ENCODE measurements at regions not wholly inside any gene's neighbourhood (a gene's known extent, or its start where the extent isn't known, plus 50 kb on each side); places are given as distances from the start of the nearest gene placed in this dataset.

DNA sequence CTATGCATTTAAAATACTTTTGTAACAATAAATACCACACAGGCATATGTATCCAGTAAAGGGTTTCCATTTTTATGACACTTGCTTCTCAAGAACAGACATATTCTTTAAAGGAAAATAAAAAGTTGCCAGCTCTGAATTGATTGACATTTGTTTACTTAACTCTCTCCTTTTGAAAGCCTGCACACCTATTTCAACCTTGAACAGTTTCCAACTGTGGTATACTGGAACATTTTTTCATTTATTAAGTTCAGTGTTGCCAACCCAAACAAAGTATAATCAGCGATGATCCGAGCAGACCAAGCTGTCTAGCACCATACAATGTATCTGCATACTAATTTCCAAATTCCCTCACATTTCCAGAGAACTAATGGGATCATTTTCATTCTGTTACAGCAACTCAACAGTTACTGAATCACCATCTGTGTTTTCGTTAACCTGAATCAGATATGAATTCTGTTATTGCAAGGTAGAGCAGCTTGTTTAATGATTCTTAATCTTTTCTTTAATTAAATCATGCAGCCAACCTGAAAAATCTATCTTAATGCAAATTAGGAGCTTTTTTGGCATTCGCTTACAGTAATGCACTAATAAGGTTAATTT, 725.5 kb upstream of the ZEB2 start:
- Histone ChIP-seq H3K36me3 (ENCODE audit: insufficient read depth, low read length) (no peaks in the 10 kb centered on the region), H3K4me1 (ENCODE audit: insufficient read depth, low read length) (no peaks in the 10 kb centered on the region), H3K9ac (ENCODE audit: low read depth, low read length) (no peak overlapping the region), H3K9me3 (ENCODE audit: control insufficient read depth, insufficient read depth, low read length) (no peaks in the 10 kb centered on the region)

DNA sequence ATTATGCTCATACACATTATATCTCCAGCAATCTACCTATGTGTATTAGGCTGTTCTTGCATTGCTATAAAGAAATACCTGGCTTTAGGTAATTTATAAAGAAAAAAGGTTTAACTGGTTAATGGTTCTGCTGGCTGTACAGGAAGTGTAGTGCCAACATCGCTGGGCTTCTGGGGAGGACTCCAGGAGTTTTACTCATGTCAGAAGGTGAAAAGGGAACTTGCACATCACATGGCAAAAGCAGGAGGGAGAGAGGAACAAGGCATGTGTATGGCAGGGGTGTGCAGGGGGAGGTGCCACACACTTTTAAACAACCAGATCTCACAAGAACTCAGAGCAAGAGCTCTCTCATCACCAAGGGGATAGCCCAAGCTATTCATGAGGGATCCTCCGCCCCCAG, 715.4 kb upstream of the ZEB2 start:
- Histone ChIP-seq H3K9ac (ENCODE audit: low read depth, low read length) (no peak overlapping the region), H3K4me1 (ENCODE audit: insufficient read depth, low read length) (no peaks in the 10 kb centered on the region; the same call in 1 of the 2 replicates), H3K36me3 (ENCODE audit: insufficient read depth, low read length) (no peaks in the 10 kb centered on the region), H3K9me3 (ENCODE audit: control insufficient read depth, insufficient read depth, low read length) (no peaks in the 10 kb centered on the region)

DNA sequence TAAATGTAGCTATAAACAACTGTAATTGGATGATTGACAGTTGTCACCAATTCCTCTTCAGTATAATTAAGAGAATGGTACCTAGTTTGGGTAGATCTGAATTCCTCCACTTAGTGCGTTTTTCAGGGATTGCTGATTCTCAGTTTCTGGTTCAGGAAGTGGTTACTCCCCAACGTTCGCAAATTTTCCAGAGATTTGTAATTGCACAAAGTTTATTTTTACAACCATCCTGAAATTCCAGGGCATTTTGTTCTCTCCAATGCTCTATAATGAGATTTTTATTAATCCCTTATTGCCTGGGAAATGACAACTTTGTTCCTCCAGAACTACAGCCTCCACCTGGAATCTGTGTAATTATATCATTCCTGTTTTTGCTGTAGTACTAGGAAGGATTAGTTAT, 710.6 kb upstream of the ZEB2 start:
- no peaks in the 10 kb centered on the region for H3K36me3 ChIP-seq (ENCODE audit: insufficient read depth, low read length)
- H3K4me1 ChIP-seq (ENCODE audit: insufficient read depth, low read length), result no peaks in the 10 kb centered on the region; the same call in 1 of the 2 replicates
- H3K9ac ChIP-seq (ENCODE audit: low read depth, low read length), result no peak overlapping the region
- no peaks in the 10 kb centered on the region for H3K9me3 ChIP-seq (ENCODE audit: control insufficient read depth, insufficient read depth, low read length)

DNA sequence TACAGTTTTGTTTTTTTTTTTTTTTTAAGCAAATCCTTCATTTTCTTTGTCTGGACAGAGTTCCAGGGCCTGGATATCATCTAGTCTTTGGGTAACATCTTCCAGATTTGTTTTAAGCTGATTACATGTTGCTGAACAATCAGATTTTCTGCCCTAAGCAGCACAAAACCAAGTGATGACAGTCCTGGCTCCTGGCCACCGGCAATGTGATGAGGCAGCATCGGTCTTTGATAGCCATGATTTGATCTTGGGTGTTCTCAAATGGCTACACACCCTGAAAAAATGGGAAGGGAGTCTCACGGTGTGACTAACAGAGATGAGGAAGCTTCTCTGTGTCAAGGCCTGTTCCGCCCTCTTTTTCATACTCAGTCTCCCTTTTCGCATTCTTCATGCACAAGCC, 708.6 kb upstream of the ZEB2 start:
- no peaks in the 10 kb centered on the region for H3K4me1 ChIP-seq (ENCODE audit: insufficient read depth, low read length)
- no peak overlapping the region for H3K9ac ChIP-seq (ENCODE audit: low read depth, low read length)
- no peaks in the 10 kb centered on the region for H3K36me3 ChIP-seq (ENCODE audit: insufficient read depth, low read length)
- H3K9me3 ChIP-seq (ENCODE audit: control insufficient read depth, insufficient read depth, low read length), result no peaks in the 10 kb centered on the region

DNA sequence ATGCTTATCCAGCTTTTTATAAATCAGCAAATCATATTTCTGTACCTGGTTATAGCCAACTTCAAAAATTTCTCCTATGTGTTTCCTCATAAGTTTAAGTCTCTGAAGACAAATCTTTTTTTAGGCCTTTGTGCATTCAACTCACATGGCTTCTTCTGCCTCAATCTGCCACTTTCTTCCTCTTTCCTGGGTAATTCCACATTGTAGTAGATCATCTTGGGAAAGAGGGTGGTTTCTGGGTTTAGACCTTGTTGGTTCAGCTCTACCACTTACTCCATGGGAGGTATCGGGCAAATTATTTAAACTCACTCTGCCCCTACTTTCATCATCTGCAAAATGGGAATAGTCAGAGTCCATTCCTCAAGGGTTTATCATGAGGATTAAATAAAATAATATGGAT, 707.0 kb upstream of the ZEB2 start:
- H3K4me1 ChIP-seq (ENCODE audit: insufficient read depth, low read length), result no peaks in the 10 kb centered on the region
- H3K9ac ChIP-seq (ENCODE audit: low read depth, low read length), result no peak overlapping the region
- H3K9me3 ChIP-seq (ENCODE audit: control insufficient read depth, insufficient read depth, low read length), result no peaks in the 10 kb centered on the region
- no peaks in the 10 kb centered on the region for H3K36me3 ChIP-seq (ENCODE audit: insufficient read depth, low read length)

DNA sequence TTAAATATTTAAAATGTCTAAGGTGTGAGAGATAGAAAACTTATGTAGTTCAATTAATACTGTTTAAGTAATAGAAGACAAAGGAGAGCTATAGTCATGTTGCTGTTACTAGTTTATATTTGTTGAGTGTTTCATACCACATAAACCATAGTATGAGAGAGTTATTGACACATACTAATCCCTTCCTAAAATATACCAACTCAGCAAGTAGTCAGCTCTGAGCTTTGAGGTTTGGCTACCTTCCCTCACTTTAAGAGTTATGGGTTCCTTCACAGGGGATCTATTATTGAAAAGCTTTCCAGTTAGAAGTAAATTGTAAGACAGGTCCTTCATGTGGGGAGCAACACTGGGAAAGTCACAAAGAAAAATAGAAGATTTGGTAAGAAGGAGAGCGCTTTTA, 701.6 kb upstream of the ZEB2 start:
- Histone ChIP-seq H3K4me1 (ENCODE audit: insufficient read depth, low read length) (no peaks in the 10 kb centered on the region), H3K36me3 (ENCODE audit: insufficient read depth, low read length) (no peaks in the 10 kb centered on the region), H3K9me3 (ENCODE audit: control insufficient read depth, insufficient read depth, low read length) (no peaks in the 10 kb centered on the region), H3K9ac (ENCODE audit: low read depth, low read length) (no peak overlapping the region)

DNA sequence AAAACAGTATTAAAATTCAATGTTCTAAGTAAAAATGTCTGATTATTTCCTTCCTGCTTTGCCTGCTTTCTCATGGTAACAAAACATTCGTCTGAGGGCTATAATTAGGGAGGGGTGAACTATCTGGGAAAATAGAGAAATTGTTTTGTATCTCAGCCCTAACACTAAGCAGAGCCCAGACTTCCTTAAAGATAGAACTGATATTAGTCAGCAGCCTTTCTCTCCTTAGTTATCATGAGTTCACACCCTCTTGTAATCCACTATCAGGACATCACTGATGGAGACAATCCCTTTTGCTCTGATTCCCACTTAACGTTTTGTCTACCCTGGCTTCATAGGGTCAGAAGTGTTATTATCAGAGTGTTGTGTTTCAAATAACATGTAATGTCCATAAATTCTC, 701.1 kb upstream of the ZEB2 start:
- H3K36me3 ChIP-seq (ENCODE audit: insufficient read depth, low read length), result no peaks in the 10 kb centered on the region
- H3K9me3 ChIP-seq (ENCODE audit: control insufficient read depth, insufficient read depth, low read length), result no peaks in the 10 kb centered on the region
- no peak overlapping the region for H3K9ac ChIP-seq (ENCODE audit: low read depth, low read length)
- no peaks in the 10 kb centered on the region for H3K4me1 ChIP-seq (ENCODE audit: insufficient read depth, low read length)

DNA sequence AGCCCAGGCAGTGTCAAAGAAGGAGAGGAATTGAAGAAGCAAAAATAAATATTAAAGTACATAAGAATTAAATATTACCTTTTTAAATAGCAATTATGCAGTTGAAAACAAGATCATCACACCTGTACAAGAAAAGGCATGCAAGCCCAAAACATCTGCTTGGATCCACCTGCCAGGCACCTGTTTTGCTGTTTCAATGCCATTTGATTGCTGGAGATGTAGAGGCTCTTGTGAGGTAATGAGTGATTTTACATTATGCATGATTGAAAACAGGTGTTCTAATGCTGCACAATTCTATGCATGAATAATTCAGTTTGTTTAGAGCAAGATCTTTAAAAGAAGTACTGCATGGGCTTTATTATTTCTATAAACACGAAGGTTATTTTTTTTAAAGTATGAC, 700.6 kb upstream of the ZEB2 start:
- Histone ChIP-seq H3K9ac (ENCODE audit: low read depth, low read length) (no peak overlapping the region), H3K9me3 (ENCODE audit: control insufficient read depth, insufficient read depth, low read length) (no peaks in the 10 kb centered on the region), H3K36me3 (ENCODE audit: insufficient read depth, low read length) (no peaks in the 10 kb centered on the region), H3K4me1 (ENCODE audit: insufficient read depth, low read length) (no peaks in the 10 kb centered on the region)

DNA sequence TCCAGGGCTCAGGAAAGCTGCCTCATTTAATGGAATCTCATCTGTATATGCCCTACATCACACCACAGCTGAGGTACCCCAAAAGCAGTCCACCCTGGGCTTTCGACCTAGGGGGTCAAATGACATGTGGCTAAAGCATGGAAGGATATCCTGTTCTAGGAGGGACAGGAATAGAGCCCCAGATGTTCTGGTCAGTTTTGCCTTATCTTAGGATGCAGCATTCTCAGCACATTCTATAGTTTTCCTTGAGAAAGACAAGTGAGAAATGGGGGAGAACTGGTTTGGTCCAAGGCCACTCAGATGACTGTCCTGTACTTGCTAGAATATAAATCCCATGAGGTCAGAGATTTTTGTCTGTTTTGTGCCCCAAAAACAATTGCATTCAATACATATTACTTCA, 688.0 kb upstream of the ZEB2 start:
- no peaks in the 10 kb centered on the region for H3K36me3 ChIP-seq (ENCODE audit: insufficient read depth, low read length)
- H3K4me1 ChIP-seq (ENCODE audit: insufficient read depth, low read length), result no peaks in the 10 kb centered on the region
- H3K9me3 ChIP-seq (ENCODE audit: control insufficient read depth, insufficient read depth, low read length), result no peaks in the 10 kb centered on the region
- no peak overlapping the region for H3K9ac ChIP-seq (ENCODE audit: low read depth, low read length)

DNA sequence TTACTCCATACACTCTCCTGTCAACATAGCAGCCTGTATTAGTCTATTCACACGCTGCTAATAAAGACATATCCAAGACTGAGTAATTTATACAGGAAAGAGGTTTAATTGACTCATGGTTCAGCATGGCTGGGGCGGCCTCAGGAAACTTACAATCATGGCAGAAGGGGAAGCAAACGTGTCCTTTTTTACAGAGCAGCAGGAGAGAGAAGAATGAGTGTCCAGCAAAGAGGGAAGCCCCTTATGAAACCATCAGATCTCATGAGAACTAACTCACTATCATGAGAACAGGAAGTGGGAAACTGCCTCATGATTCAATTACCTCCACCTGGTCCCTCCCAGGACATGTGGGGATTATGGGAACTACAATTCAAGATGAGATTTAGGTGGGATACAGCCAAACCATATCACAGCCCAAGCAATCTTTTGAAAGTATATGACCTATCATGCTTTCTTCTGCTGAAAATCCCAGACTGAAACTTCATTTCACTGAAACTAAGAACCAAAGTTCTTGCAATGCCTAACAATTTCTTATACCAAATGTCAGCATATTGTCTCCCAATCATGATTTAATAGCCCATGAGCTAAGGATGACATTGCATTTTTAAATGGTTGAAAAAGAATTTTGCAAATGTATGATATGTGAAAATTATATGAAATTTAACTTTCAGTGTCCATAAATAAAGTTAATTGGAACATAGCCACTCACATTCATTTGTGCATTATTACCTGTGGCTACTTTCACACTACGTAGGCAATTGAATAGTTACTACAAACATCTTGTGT, 686.8 kb upstream of the ZEB2 start:
- no peaks in the 10 kb centered on the region for H3K9me3 ChIP-seq (ENCODE audit: control insufficient read depth, insufficient read depth, low read length)
- H3K9ac ChIP-seq (ENCODE audit: low read depth, low read length), result no peak overlapping the region
- H3K4me1 ChIP-seq (ENCODE audit: insufficient read depth, low read length), result no peaks in the 10 kb centered on the region
- no peaks in the 10 kb centered on the region for H3K36me3 ChIP-seq (ENCODE audit: insufficient read depth, low read length)

DNA sequence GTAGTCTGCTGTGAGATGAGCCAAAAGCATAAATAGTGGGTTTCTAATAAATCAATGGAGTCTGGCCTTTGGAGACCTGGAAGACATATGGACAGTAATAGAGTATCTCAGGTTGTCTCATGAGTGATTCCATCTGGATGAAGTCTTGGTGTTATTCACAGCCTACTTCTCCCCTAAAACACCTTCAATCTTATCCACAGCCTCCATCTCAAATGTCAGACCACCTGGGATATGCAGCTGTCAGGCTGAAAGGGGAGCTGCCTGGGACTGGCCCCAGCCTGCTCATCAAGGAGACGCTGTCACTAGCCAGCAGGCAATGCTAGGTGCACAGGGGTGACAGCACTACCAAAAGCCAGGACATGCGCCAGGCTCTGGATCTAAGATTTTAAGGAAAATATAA, 684.0 kb upstream of the ZEB2 start:
- no peak overlapping the region for H3K9ac ChIP-seq (ENCODE audit: low read depth, low read length)
- no peaks in the 10 kb centered on the region; the same call in 1 of the 2 replicates for H3K4me1 ChIP-seq (ENCODE audit: insufficient read depth, low read length)
- H3K9me3 ChIP-seq (ENCODE audit: control insufficient read depth, insufficient read depth, low read length), result no peaks in the 10 kb centered on the region
- no peaks in the 10 kb centered on the region for H3K36me3 ChIP-seq (ENCODE audit: insufficient read depth, low read length)

DNA sequence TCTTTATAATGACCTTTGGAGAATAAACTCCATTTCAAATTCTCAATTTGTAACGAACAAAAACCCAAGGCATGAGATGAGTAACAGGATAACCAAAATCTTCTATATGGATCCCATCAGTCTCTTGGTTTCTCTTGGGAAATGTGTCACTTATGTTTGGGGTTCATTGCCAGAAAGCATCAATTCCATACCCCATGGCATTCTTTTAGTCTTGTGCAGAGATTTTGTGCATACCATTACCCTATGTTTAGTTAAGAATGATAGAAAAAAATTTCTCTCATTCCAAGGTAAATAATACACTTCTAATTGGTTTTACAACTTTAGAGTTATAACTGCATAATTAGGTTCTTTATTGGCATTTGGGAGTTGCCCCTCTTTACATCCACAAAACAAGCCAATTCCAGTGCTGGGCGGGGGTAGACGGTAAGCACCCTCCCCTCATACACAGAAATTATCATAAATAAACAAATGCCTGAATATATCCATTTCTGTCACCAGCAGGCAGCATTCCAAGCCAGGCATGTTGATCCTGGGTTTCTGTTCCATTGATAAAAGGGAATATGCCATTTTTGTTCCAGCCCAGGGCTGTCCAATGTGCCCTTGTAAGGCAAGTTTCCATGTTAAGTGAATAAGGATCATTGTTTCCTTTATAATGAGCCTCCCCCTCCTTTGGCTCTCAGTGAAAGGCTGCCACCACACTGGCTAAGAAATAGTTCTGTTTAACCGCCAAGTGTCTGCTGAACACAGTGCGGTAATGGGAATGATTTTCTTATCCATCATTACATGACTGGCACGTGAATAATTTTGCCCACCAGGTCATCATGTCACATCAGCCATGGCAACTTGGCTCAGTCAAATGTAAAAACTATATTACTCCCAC, 680.1 kb upstream of the ZEB2 start:
- Histone ChIP-seq H3K4me1 (ENCODE audit: insufficient read depth, low read length) (peaks cover 6% of the 10 kb centered on the region; the same call in 1 of the 2 replicates), H3K9me3 (ENCODE audit: control insufficient read depth, insufficient read depth, low read length) (no peaks in the 10 kb centered on the region), H3K36me3 (ENCODE audit: insufficient read depth, low read length) (no peaks in the 10 kb centered on the region), H3K9ac (ENCODE audit: low read depth, low read length) (no peak overlapping the region)

DNA sequence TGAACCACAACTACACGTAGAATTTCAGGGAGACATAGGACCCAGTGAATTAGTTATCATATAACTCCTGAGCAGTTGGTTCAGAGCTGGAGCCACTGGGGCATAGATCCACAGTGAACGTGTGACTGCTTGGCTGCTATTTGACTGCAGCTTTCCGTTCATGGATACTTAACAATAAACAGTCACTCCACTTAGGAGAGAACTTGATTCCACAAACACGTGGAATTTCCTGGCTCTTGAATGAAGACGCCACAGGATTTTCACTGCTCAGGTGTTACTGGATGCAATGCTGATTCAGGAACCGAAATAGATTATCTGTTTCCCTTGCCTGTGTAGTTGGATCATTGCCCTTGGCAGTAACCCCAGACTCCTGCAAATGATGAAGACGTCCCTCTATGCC, 679.1 kb upstream of the ZEB2 start:
- Histone ChIP-seq H3K36me3 (ENCODE audit: insufficient read depth, low read length) (no peaks in the 10 kb centered on the region), H3K4me1 (ENCODE audit: insufficient read depth, low read length) (peaks cover 11% of the 10 kb centered on the region), H3K9me3 (ENCODE audit: control insufficient read depth, insufficient read depth, low read length) (no peaks in the 10 kb centered on the region), H3K9ac (ENCODE audit: low read depth, low read length) (no peak overlapping the region)

DNA sequence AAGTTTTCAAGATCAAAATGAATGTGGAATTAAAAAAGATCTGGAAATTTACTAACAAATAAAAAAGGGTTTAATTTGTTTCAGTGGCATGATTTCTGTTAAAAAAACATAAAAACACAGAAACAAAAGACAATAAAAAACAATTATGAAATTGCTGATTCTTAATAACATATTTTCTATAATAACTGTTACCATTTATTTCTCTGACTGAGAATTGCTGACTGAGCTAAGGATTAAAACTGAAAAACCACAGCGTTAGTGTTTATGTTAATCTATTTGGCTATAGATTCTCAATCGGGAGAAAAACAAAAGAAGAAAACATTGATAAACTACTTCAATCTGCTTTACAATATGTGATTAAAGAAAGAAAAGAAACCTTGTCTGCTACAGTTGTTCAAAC, 678.6 kb upstream of the ZEB2 start:
- Histone ChIP-seq H3K36me3 (ENCODE audit: insufficient read depth, low read length) (no peaks in the 10 kb centered on the region), H3K9me3 (ENCODE audit: control insufficient read depth, insufficient read depth, low read length) (no peaks in the 10 kb centered on the region), H3K9ac (ENCODE audit: low read depth, low read length) (no peak overlapping the region), H3K4me1 (ENCODE audit: insufficient read depth, low read length) (peaks cover 14% of the 10 kb centered on the region)

DNA sequence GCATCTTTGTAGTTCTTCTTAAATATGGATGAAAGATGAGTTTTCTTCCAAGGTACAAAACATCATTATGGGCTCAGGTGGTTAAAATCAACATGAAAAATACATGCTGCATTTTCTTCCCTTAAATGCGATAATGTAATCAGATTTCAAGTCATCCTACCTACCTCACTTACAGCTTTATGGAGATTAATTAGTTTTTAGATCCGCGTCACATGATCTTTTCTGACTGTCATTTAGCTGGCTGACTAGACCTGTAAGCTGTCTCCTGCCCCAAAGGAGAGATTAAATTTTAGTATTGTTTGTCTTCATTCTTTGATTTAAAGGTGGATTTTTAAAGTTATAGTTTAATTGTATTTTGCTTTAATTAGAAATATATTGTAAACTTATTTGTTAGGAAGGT, 678.0 kb upstream of the ZEB2 start:
- H3K9me3 ChIP-seq (ENCODE audit: control insufficient read depth, insufficient read depth, low read length), result no peaks in the 10 kb centered on the region
- no peak overlapping the region for H3K9ac ChIP-seq (ENCODE audit: low read depth, low read length)
- no peaks in the 10 kb centered on the region for H3K36me3 ChIP-seq (ENCODE audit: insufficient read depth, low read length)
- peaks cover 14% of the 10 kb centered on the region for H3K4me1 ChIP-seq (ENCODE audit: insufficient read depth, low read length)
